H9 (cell line): ENCODE measurements at regions not wholly inside any gene's neighbourhood (a gene's known extent, or its start where the extent isn't known, plus 50 kb on each side); places are given as distances from the start of the nearest gene placed in this dataset.

Experiments used
- DNase-seq: peaks from one replicate; pipeline ENCODE4 v3.0.0-alpha.2; 2017
- H2AFZ ChIP-seq: one replicate; pipeline ENCODE4 v1.6.1; 2013; ENCODE audit warnings: mild to moderate bottlenecking, low read length, control low read depth, moderate library complexity
- H2AK5ac ChIP-seq: 2 replicates; pipeline ENCODE4 v1.6.1; 2013; ENCODE audit warnings: low read length, control low read depth, mixed read lengths; ENCODE audit not compliant: insufficient read length
- H2BK120ac ChIP-seq: one replicate; pipeline ENCODE4 v1.6.1; 2013; ENCODE audit warnings: low read depth, mild to moderate bottlenecking, low read length, control low read depth, inconsistent platforms; ENCODE audit not compliant: poor library complexity, severe bottlenecking
- H2BK12ac ChIP-seq: 2 replicates; pipeline ENCODE4 v1.6.1; 2013; ENCODE audit warnings: low read length, control low read depth, mixed read lengths, low read depth; ENCODE audit not compliant: insufficient read length
- H2BK15ac ChIP-seq: 2 replicates; pipeline ENCODE4 v1.6.1; 2013; ENCODE audit warnings: low read depth, low read length, control low read depth
- H2BK20ac ChIP-seq: one replicate; pipeline ENCODE4 v1.6.1; 2013; ENCODE audit warnings: low read depth, mild to moderate bottlenecking, low read length, control low read depth, inconsistent platforms; ENCODE audit not compliant: poor library complexity, severe bottlenecking
- H2BK5ac ChIP-seq: 2 replicates; pipeline ENCODE4 v1.6.1; 2013; ENCODE audit warnings: low read length, control low read depth, mixed read lengths; ENCODE audit not compliant: insufficient read length
- H3K14ac ChIP-seq: 2 replicates; pipeline ENCODE4 v1.6.1; 2013; ENCODE audit warnings: low read length, control low read depth; ENCODE audit not compliant: insufficient read depth
- H3K18ac ChIP-seq: 2 replicates; pipeline ENCODE4 v1.6.1; 2013; ENCODE audit warnings: low read depth, mild to moderate bottlenecking, mixed read lengths, low read length, control low read depth; ENCODE audit not compliant: insufficient read length
- H3K23ac ChIP-seq: 2 replicates; pipeline ENCODE4 v1.6.1; 2013; ENCODE audit warnings: low read length, control low read depth, mixed read lengths, low read depth; ENCODE audit not compliant: insufficient read length
- H3K23me2 ChIP-seq: 2 replicates; pipeline ENCODE4 v1.6.1; 2013; ENCODE audit warnings: low read depth, mild to moderate bottlenecking, mixed read lengths, low read length, control low read depth; ENCODE audit not compliant: insufficient read length, poor library complexity, severe bottlenecking
- H3K27ac ChIP-seq: 2 replicates; pipeline ENCODE4 v1.5.1; 2013; ENCODE audit warnings: low read length, control low read depth, mixed read lengths, low read depth; ENCODE audit not compliant: insufficient read length
- H3K27me3 ChIP-seq: 2 replicates; pipeline ENCODE4 v1.6.1; 2013; ENCODE audit warnings: low read length, control low read depth, inconsistent platforms; ENCODE audit not compliant: insufficient read depth
- H3K4ac ChIP-seq: 2 replicates; pipeline ENCODE4 v1.6.1; 2013; ENCODE audit warnings: low read depth, mild to moderate bottlenecking, control low read depth, inconsistent platforms, low read length, moderate library complexity
- H3K4me1 ChIP-seq: 2 replicates; pipeline ENCODE4 v1.6.1; 2013; ENCODE audit warnings: low read length, control low read depth, inconsistent platforms; ENCODE audit not compliant: insufficient read depth
- H3K4me2 ChIP-seq: 2 replicates; pipeline ENCODE4 v1.6.1; 2013; ENCODE audit warnings: low read length, control low read depth, mixed read lengths; ENCODE audit not compliant: insufficient read length, insufficient read depth
- H3K56ac ChIP-seq: 2 replicates; pipeline ENCODE4 v1.6.1; 2013; ENCODE audit warnings: low read depth, mild to moderate bottlenecking, mixed read lengths, low read length, control low read depth; ENCODE audit not compliant: insufficient read length
- H3K79me1 ChIP-seq: 2 replicates; pipeline ENCODE4 v1.6.1; 2013; ENCODE audit warnings: low read depth, mild to moderate bottlenecking, moderate library complexity, low read length, control low read depth, inconsistent platforms; ENCODE audit not compliant: insufficient read depth, poor library complexity, severe bottlenecking
- H3K79me2 ChIP-seq: 2 replicates; pipeline ENCODE4 v1.6.1; 2013; ENCODE audit warnings: low read length, control low read depth, inconsistent platforms; ENCODE audit not compliant: insufficient read depth
- H3K9ac ChIP-seq: 2 replicates; pipeline ENCODE4 v1.6.1; 2013; ENCODE audit warnings: low read length, control low read depth, mixed read lengths; ENCODE audit not compliant: insufficient read length; ENCODE audit errors: extremely low read depth
- H3K9me3 ChIP-seq: one replicate; pipeline ENCODE4 v1.6.1; 2013; ENCODE audit warnings: low read depth, low read length, inconsistent platforms; ENCODE audit not compliant: control insufficient read depth
- H3T11ph ChIP-seq: one replicate; pipeline ENCODE4 v1.6.1; 2013; ENCODE audit warnings: mild to moderate bottlenecking, low read length, control low read depth, inconsistent platforms
- H4K20me1 ChIP-seq: one replicate; pipeline ENCODE4 v1.6.1; 2013; ENCODE audit not compliant: control insufficient read depth, insufficient read length, insufficient read depth
- H4K5ac ChIP-seq: 2 replicates; pipeline ENCODE4 v1.6.1; 2013; ENCODE audit warnings: low read depth, mild to moderate bottlenecking, mixed read lengths, low read length, control low read depth; ENCODE audit not compliant: insufficient read length
- H4K8ac ChIP-seq: replicated peaks from 2 replicates; pipeline ENCODE4 v1.6.1; 2013; ENCODE audit warnings: low read length, control low read depth, mixed read lengths, low read depth; ENCODE audit not compliant: insufficient read length
- H4K91ac ChIP-seq: 2 replicates; pipeline ENCODE4 v1.6.1; 2013; ENCODE audit warnings: low read depth, mild to moderate bottlenecking, moderate library complexity, mixed read lengths, low read length, control low read depth; ENCODE audit not compliant: insufficient read length
- H3K27ac Mint-ChIP-seq, 3 experiments: 2 replicates in 2 of 3; 3 replicates in 1 of 3; pipeline ENCODE4 v1.8.0; 2020 to 2021; ENCODE audit warnings: mixed read lengths in 3 of 3, mild to moderate bottlenecking in 1 of 3, moderate library complexity in 1 of 3
- H3K27me3 Mint-ChIP-seq: 2 replicates; pipeline ENCODE4 v1.8.0; 2021; ENCODE audit warnings: low read depth, mild to moderate bottlenecking, moderate library complexity, mixed read lengths
- H3K36me3 Mint-ChIP-seq, 3 experiments: 2 replicates in 2 of 3; 3 replicates in 1 of 3; pipeline ENCODE4 v1.8.0; 2020 to 2021; ENCODE audit warnings: low read depth in 3 of 3, mixed read lengths in 3 of 3; ENCODE audit not compliant: insufficient read depth in 1 of 3
- H3K4me1 Mint-ChIP-seq, 2 experiments: 2 replicates each; pipeline ENCODE4 v1.8.0; 2020; ENCODE audit warnings: mixed read lengths in 2 of 2
- H3K4me3 Mint-ChIP-seq, 2 experiments: 2 replicates in 1 of 2; 3 replicates in 1 of 2; pipeline ENCODE4 v1.8.0; 2020 to 2021; ENCODE audit warnings: mild to moderate bottlenecking in 2 of 2, mixed read lengths in 2 of 2, moderate library complexity in 1 of 2
- H3K9me3 Mint-ChIP-seq, 2 experiments: 2 replicates in 1 of 2; 3 replicates in 1 of 2; pipeline ENCODE4 v1.8.0; 2020; ENCODE audit warnings: mild to moderate bottlenecking in 2 of 2, mixed read lengths in 2 of 2, moderate library complexity in 1 of 2
- CTCF ChIP-seq: fragments of 200-600 bp; sonication (generic); conservative IDR thresholded peaks from 3 replicates; pipeline ENCODE4 v1.8.0; 2021; ENCODE audit warnings: antibody characterized with exemption, mild to moderate bottlenecking
- WGBS: extraction: QIAGEN DNeasy Blood & Tissue Kit; methylation state at CpG from one replicate; pipeline ENCODE4 v1.1.7; 2013; ENCODE audit warnings: missing lambda C conversion rate, low lambda C conversion rate, mixed read lengths; ENCODE audit not compliant: insufficient read length; ENCODE audit errors: extremely low coverage; 5-methylcytosine and 5-hydroxymethylcytosine counted together

DNA sequence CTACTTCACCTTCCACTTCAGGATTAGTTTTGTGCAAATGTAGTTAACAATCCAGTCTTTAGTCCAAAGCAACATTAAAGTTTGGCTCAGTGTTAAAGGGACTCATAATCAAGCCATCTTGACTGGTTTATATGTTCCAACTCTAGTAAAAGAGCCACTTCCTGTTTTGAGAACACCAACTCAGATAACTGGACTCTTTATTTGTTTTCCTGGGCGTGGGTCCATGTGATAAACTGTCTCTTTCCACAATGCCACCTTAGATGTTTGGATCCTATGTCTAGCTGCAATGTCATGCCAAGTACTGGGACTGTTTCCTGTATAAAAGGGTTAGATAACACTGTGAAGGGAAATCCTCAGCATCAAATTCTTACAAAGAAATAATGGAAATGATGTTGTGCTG is 545.0 kb downstream of the PYDC2 start:
- H2BK15ac ChIP-seq, result no peak overlapping the region
- H3K4me2 ChIP-seq, result no peak overlapping the region
- no peak overlapping the region for H2BK120ac ChIP-seq
- H2BK12ac ChIP-seq, result no peak overlapping the region
- no peak overlapping the region for H3K4me3 Mint-ChIP-seq
- no peak for TF ChIP-seq CTCF
- DNase-seq, result no peak
- H3K27me3 Mint-ChIP-seq, result no peaks in the 10 kb centered on the region
- no peaks in the 10 kb centered on the region for H3K4me1 ChIP-seq
- no peak overlapping the region for H3K14ac ChIP-seq
- no peak overlapping the region for H3K9ac ChIP-seq
- H3K27ac Mint-ChIP-seq, result no peak overlapping the region
- no peaks in the 10 kb centered on the region; a peak in 1 of 7 replicates for H3K36me3 Mint-ChIP-seq
- H2AK5ac ChIP-seq, result no peak overlapping the region
- no peaks in the 10 kb centered on the region for H4K20me1 ChIP-seq
- H2AFZ ChIP-seq, result no peak overlapping the region
- no peak overlapping the region for H3K4ac ChIP-seq
- no peak overlapping the region for H4K8ac ChIP-seq
- H4K5ac ChIP-seq, result no peak overlapping the region
- H2BK5ac ChIP-seq, result no peak overlapping the region
- H3K23ac ChIP-seq, result no peak overlapping the region
- H2BK20ac ChIP-seq, result no peak overlapping the region
- no peaks in the 10 kb centered on the region for H3K4me1 Mint-ChIP-seq
- no peaks in the 10 kb centered on the region for H3K23me2 ChIP-seq
- H3K27me3 ChIP-seq, result no peaks in the 10 kb centered on the region
- no peak overlapping the region for H3K56ac ChIP-seq
- H3K9me3 Mint-ChIP-seq, result no peaks in the 10 kb centered on the region; a peak in 1 of 5 replicates
- WGBS, result no CpG with 5 or more reads among the region's 1 CpG
- no peak overlapping the region for H4K91ac ChIP-seq
- H3K18ac ChIP-seq, result no peak overlapping the region
- H3K27ac ChIP-seq, result no peak overlapping the region
- no peaks in the 10 kb centered on the region for H3K79me2 ChIP-seq
- no peaks in the 10 kb centered on the region for H3K9me3 ChIP-seq
- no peak overlapping the region for H3T11ph ChIP-seq
- H3K79me1 ChIP-seq, result no peaks in the 10 kb centered on the region
